HEK293 (cell line): ENCODE measurements at regions not wholly inside any gene's neighbourhood (a gene's known extent, or its start where the extent isn't known, plus 50 kb on each side); places are given as distances from the start of the nearest gene placed in this dataset.

Source experiments
- CTCF ChIP-seq: fragments of 450-650 bp; formaldehyde crosslinking; IDR thresholded peaks from 2 replicates; pipeline ENCODE4 v1.5.1; 2016; ENCODE audit warnings: missing biosample characterization, missing genetic modification characterization
- KLF9 ChIP-seq: fragments of 450-650 bp; formaldehyde crosslinking; IDR thresholded peaks from 2 replicates; pipeline ENCODE4 v1.5.1; 2016; ENCODE audit warnings: missing biosample characterization, missing genetic modification characterization, low read depth
- SP2 ChIP-seq: fragments of 450-650 bp; formaldehyde crosslinking; IDR thresholded peaks from 2 replicates; pipeline ENCODE4 v1.5.1; 2016; ENCODE audit warnings: missing biosample characterization, missing genetic modification characterization
- YY1 ChIP-seq: fragments of 450-650 bp; formaldehyde crosslinking; IDR thresholded peaks from 2 replicates; pipeline ENCODE4 v1.5.1; 2018; ENCODE audit warnings: missing biosample characterization, missing genetic modification characterization
- ZBTB7A ChIP-seq: fragments of 450-650 bp; formaldehyde crosslinking; IDR thresholded peaks from 2 replicates; pipeline ENCODE4 v1.5.1; 2016; ENCODE audit warnings: low read depth, missing biosample characterization, missing genetic modification characterization
- ZFHX2 ChIP-seq: fragments of 450-650 bp; formaldehyde crosslinking; conservative IDR thresholded peaks from 2 replicates; pipeline ENCODE4 v1.5.1; 2016; ENCODE audit warnings: missing biosample characterization, missing genetic modification characterization
- ZNF114 ChIP-seq: fragments of 450-650 bp; formaldehyde crosslinking; IDR thresholded peaks from 2 replicates; pipeline ENCODE4 v1.5.0; 2017; ENCODE audit warnings: missing biosample characterization, missing genetic modification characterization
- ZNF121 ChIP-seq: fragments of 450-650 bp; formaldehyde crosslinking; IDR thresholded peaks from 2 replicates; pipeline ENCODE4 v1.5.1; 2016; ENCODE audit warnings: missing biosample characterization, missing genetic modification characterization
- ZNF16 ChIP-seq: fragments of 450-650 bp; formaldehyde crosslinking; IDR thresholded peaks from 2 replicates; pipeline ENCODE4 v1.5.1; 2016; ENCODE audit warnings: low read depth, missing biosample characterization, missing genetic modification characterization
- ZNF423 ChIP-seq: fragments of 450-650 bp; formaldehyde crosslinking; IDR thresholded peaks from 2 replicates; pipeline ENCODE4 v1.5.1; 2016; ENCODE audit warnings: missing biosample characterization, missing genetic modification characterization
- ZNF514 ChIP-seq: fragments of 450-650 bp; formaldehyde crosslinking; IDR thresholded peaks from 2 replicates; pipeline ENCODE4 v1.5.1; 2016; ENCODE audit warnings: missing biosample characterization, missing genetic modification characterization
- TF ChIP-seq, protein P1 (sequence below): fragments of 450-650 bp; IDR thresholded peaks from 2 replicates; pipeline ENCODE4 v1.5.1; 2018; ENCODE audit warnings: missing biosample characterization, mild to moderate bottlenecking, missing genetic modification characterization
- TF ChIP-seq, protein P2 (sequence below): fragments of 450-650 bp; formaldehyde crosslinking; IDR thresholded peaks from 2 replicates; pipeline ENCODE4 v1.5.1; 2016; ENCODE audit warnings: missing biosample characterization, missing genetic modification characterization
- TF ChIP-seq, protein P3 (sequence below): fragments of 450-650 bp; formaldehyde crosslinking; IDR thresholded peaks from 2 replicates; pipeline ENCODE4 v1.5.1; 2016; ENCODE audit warnings: missing biosample characterization, missing genetic modification characterization

DNA sequence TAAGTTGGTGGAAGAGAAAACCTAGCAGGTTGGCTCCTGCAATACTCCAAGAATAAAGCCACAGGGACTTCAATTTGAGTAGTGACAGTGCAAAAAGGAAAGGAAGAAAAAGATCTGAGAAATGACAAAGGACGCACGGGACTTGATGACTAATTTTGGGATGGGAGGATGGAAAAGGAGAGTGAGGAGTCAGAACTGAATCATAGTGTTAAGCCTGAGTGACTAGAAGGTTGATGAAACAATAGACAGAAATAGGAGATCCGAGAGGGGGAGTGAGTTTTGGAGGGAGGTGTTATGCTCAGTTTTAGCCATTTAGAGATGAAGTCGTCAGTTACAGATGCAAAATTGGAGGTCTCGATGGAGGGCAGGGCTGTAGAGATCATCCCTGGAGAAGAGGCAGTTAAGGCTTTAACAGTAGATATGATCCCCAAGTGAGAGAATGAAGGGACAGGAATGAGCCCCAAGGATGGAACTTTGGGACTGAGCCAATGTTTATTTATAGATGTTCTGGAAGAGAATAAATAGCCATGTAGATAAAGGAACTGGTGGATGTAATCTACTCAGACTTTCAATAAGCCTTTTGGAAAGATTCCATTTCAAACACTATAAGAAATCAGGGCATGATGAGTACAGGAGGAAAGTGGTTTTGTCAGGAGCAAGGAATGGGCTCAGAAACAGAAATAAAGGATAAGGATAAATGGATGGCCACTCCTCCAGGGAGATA lies 108.9 kb upstream of the NCAM1 start:
- TF ChIP-seq, protein P1, sequence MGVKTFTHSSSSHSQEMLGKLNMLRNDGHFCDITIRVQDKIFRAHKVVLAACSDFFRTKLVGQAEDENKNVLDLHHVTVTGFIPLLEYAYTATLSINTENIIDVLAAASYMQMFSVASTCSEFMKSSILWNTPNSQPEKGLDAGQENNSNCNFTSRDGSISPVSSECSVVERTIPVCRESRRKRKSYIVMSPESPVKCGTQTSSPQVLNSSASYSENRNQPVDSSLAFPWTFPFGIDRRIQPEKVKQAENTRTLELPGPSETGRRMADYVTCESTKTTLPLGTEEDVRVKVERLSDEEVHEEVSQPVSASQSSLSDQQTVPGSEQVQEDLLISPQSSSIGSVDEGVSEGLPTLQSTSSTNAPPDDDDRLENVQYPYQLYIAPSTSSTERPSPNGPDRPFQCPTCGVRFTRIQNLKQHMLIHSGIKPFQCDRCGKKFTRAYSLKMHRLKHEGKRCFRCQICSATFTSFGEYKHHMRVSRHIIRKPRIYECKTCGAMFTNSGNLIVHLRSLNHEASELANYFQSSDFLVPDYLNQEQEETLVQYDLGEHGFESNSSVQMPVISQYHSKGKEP (tag by site-specific recombination), result no peak
- TF ChIP-seq ZBTB7A (tag by site-specific recombination) (no peak), ZNF114 (tag by site-specific recombination) (no peak), ZFHX2 (no peak), CTCF (tag by site-specific recombination) (no peak), ZNF514 (tag by site-specific recombination) (no peak), SP2 (tag by site-specific recombination) (no peak), ZNF16 (tag by site-specific recombination) (no peak), ZNF121 (tag by site-specific recombination) (no peak), KLF9 (tag by site-specific recombination) (no peak), ZNF423 (no peak), YY1 (tag by site-specific recombination) (no peak)
- TF ChIP-seq, protein P2, sequence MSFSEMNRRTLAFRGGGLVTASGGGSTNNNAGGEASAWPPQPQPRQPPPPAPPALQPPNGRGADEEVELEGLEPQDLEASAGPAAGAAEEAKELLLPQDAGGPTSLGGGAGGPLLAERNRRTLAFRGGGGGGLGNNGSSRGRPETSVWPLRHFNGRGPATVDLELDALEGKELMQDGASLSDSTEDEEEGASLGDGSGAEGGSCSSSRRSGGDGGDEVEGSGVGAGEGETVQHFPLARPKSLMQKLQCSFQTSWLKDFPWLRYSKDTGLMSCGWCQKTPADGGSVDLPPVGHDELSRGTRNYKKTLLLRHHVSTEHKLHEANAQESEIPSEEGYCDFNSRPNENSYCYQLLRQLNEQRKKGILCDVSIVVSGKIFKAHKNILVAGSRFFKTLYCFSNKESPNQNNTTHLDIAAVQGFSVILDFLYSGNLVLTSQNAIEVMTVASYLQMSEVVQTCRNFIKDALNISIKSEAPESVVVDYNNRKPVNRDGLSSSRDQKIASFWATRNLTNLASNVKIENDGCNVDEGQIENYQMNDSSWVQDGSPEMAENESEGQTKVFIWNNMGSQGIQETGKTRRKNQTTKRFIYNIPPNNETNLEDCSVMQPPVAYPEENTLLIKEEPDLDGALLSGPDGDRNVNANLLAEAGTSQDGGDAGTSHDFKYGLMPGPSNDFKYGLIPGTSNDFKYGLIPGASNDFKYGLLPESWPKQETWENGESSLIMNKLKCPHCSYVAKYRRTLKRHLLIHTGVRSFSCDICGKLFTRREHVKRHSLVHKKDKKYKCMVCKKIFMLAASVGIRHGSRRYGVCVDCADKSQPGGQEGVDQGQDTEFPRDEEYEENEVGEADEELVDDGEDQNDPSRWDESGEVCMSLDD (tag by site-specific recombination), result no peak
- TF ChIP-seq, protein P3, sequence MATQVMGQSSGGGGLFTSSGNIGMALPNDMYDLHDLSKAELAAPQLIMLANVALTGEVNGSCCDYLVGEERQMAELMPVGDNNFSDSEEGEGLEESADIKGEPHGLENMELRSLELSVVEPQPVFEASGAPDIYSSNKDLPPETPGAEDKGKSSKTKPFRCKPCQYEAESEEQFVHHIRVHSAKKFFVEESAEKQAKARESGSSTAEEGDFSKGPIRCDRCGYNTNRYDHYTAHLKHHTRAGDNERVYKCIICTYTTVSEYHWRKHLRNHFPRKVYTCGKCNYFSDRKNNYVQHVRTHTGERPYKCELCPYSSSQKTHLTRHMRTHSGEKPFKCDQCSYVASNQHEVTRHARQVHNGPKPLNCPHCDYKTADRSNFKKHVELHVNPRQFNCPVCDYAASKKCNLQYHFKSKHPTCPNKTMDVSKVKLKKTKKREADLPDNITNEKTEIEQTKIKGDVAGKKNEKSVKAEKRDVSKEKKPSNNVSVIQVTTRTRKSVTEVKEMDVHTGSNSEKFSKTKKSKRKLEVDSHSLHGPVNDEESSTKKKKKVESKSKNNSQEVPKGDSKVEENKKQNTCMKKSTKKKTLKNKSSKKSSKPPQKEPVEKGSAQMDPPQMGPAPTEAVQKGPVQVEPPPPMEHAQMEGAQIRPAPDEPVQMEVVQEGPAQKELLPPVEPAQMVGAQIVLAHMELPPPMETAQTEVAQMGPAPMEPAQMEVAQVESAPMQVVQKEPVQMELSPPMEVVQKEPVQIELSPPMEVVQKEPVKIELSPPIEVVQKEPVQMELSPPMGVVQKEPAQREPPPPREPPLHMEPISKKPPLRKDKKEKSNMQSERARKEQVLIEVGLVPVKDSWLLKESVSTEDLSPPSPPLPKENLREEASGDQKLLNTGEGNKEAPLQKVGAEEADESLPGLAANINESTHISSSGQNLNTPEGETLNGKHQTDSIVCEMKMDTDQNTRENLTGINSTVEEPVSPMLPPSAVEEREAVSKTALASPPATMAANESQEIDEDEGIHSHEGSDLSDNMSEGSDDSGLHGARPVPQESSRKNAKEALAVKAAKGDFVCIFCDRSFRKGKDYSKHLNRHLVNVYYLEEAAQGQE, result no peak
